Fibroblast of the aortic adventitia (primary cell): ENCODE measurements at regions not wholly inside any gene's neighbourhood (a gene's known extent, or its start where the extent isn't known, plus 50 kb on each side); places are given as distances from the start of the nearest gene placed in this dataset. TPM values are rescaled to one million over a fixed set of nuclear protein-coding genes. Genes with fewer than 3 reads are reported as not detected.

Source experiments
- DNase-seq: peaks from one replicate; pipeline ENCODE4 v3.0.0-alpha.2; 2010; ENCODE audit warnings: low read depth
- H3K4me3 ChIP-seq: 2 replicates; pipeline ENCODE4 v1.5.1; 2011; ENCODE audit warnings: low read depth, mild to moderate bottlenecking, control low read depth, low read length, moderate library complexity
- CTCF ChIP-seq: IDR thresholded peaks from 2 replicates; pipeline ENCODE4 v1.5.1; 2011; ENCODE audit warnings: mild to moderate bottlenecking, low read length, control low read depth, inconsistent platforms; ENCODE audit not compliant: insufficient read depth
- small RNA-seq: library from RNA; depleted of rRNA; stranded (forward); fragments of <200 nt; gene quantifications from one replicate; pipeline ENCODE3, GENCODE V24; 2012

GRCh38 chr10:22770270-22770669 is 55.9 kb upstream of the PIP4K2A start:
- no peak for TF ChIP-seq CTCF
- no peak for DNase-seq
- H3K4me3 ChIP-seq = no peak overlapping the region

- TF ChIP-seq CTCF = no peak
- no peak for DNase-seq
- no peak overlapping the region for H3K4me3 ChIP-seq
Measured at GRCh38 chr10:22767859-22768258, 53.5 kb upstream of the PIP4K2A start.

- no peak for TF ChIP-seq CTCF
- peak; percentile 53 for DNase-seq
- no peak overlapping the region for H3K4me3 ChIP-seq
Measured at GRCh38 chr10:22766693-22767092, 52.3 kb upstream of the PIP4K2A start.

GRCh38 chr10:22765660-22766547 is 51.5 kb upstream of the PIP4K2A start:
- H3K4me3 ChIP-seq = no peak overlapping the region
- DNase-seq = no peak
- no peak for TF ChIP-seq CTCF

GRCh38 chr10:22764639-22765038 is 50.3 kb upstream of the PIP4K2A start:
- TF ChIP-seq CTCF = no peak
- H3K4me3 ChIP-seq = no peak overlapping the region
- peak; percentile 49 for DNase-seq

Small RNA genes in the stretch of these regions (small RNA-seq; reads per million reads assigned to genes)
- gene RNU6-413P = not detected
